Common myeloid progenitor, CD34-positive (primary cell): ENCODE measurements at regions not wholly inside any gene's neighbourhood (a gene's known extent, or its start where the extent isn't known, plus 50 kb on each side); places are given as distances from the start of the nearest gene placed in this dataset.

Source experiments
- CTCF ChIA-PET: fragments of 350-600 bp; sonication (Branson Sonifier 250); formaldehyde crosslinking; loops from one replicate; lab custom pipeline; 2021; ENCODE audit warnings: antibody characterized with exemption; lab: Charles Lee
- POLR2A ChIA-PET: fragments of 350-600 bp; sonication (Branson Sonifier 250); formaldehyde crosslinking; loops from one replicate; lab custom pipeline; 2021; ENCODE audit warnings: antibody characterized with exemption; lab: Charles Lee
- DNase-seq, 3 donors: peaks; one replicate each; pipeline versions ENCODE4 v3.0.0 to v3.0.0-alpha.2; 2013
- H3K27ac ChIP-seq, 2 experiments: 1 replicate in 1 of 2; 2 replicates in 1 of 2; pipeline ENCODE4 v1.7.0; 2013; ENCODE audit warnings: inconsistent platforms in 2 of 2, low read length in 2 of 2, mild to moderate bottlenecking in 2 of 2, low read depth in 1 of 2, moderate library complexity in 1 of 2; ENCODE audit not compliant: severe bottlenecking in 2 of 2, insufficient read depth in 1 of 2, poor library complexity in 1 of 2
- H3K27me3 ChIP-seq, 5 experiments: replicated peaks in 2 of 5; 1 replicate in 3 of 5; 2 replicates in 2 of 5; pipeline versions ENCODE4 v1.6.1 to v1.7.0; 2013; ENCODE audit warnings: low read length in 4 of 5, mild to moderate bottlenecking in 2 of 5, moderate library complexity in 2 of 5, inconsistent platforms in 1 of 5; ENCODE audit not compliant: insufficient read depth in 5 of 5, control insufficient read depth in 4 of 5
- H3K36me3 ChIP-seq, 4 experiments: 1 replicate in 2 of 4; 2 replicates in 2 of 4; pipeline versions ENCODE4 v1.6.1 to v1.7.0; 2013; ENCODE audit warnings: low read length in 3 of 4, control low read depth in 1 of 4, mild to moderate bottlenecking in 1 of 4; ENCODE audit not compliant: control insufficient read depth in 4 of 4, insufficient read depth in 4 of 4
- H3K4me1 ChIP-seq, 4 experiments: 1 replicate in 3 of 4; 2 replicates in 1 of 4; pipeline versions ENCODE4 v1.6.1 to v1.7.1; 2013; ENCODE audit warnings: low read length in 3 of 4, mild to moderate bottlenecking in 3 of 4, control low read depth in 1 of 4, inconsistent platforms in 1 of 4, moderate library complexity in 1 of 4; ENCODE audit not compliant: control insufficient read depth in 4 of 4, insufficient read depth in 4 of 4; ENCODE audit errors: control extremely low read depth in 1 of 4
- H3K4me3 ChIP-seq, 7 experiments: 1 replicate in 4 of 7; 2 replicates in 3 of 7; pipeline versions ENCODE4 v1.5.1 to v1.7.0; 2013; ENCODE audit warnings: mild to moderate bottlenecking in 7 of 7, low read length in 6 of 7, moderate library complexity in 6 of 7, inconsistent platforms in 2 of 7, low read depth in 2 of 7, control low read depth in 1 of 7; ENCODE audit not compliant: insufficient read depth in 4 of 7, control insufficient read depth in 1 of 7; ENCODE audit errors: extremely low read depth in 1 of 7
- H3K9me3 ChIP-seq, 5 experiments: 1 replicate in 4 of 5; 2 replicates in 1 of 5; pipeline versions ENCODE4 v1.6.1 to v1.7.1; 2013; ENCODE audit warnings: low read length in 4 of 5, mild to moderate bottlenecking in 2 of 5, inconsistent platforms in 1 of 5, low read depth in 1 of 5, moderate library complexity in 1 of 5; ENCODE audit not compliant: control insufficient read depth in 4 of 5, insufficient read depth in 2 of 5; ENCODE audit errors: control extremely low read depth in 1 of 5
- WGBS: methylation state at CpG from one replicate; pipeline ENCODE4 v1.1.5; 2013; ENCODE audit not compliant: insufficient coverage; 5-methylcytosine and 5-hydroxymethylcytosine counted together

DNA sequence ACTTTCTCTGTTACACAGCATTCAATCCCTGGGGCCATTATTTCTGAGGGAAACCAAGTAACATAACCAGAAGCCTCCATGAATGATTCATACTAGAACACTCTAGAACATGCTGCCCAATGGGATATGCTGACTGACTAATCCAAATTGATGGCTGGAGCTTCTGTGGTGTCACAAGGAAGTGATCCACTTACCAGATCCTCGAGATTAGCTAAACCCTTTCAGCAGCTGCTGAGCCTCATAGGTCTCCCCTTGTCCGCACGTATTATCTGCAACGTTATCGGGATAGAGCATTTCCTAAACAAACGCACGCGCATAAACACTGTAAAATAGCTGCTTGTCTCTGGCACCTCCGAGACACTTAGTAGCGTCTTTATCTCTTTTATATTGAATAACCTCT, 61.2 kb upstream of the PROK2 start:
- no peak for DNase-seq
- H3K4me1 ChIP-seq, result peaks cover 0 to 7% (median 3%) of the 10 kb centered on the region in 4 experiments
- H3K27me3 ChIP-seq, result no peaks in the 10 kb centered on the region
- ChIA-PET POLR2A (no interaction called here), CTCF (interaction anchor here (1.2 kb wide), 1 partner anchor 119 kb away, joined by 3 read pairs; no protein-coding TSS in a partner anchor)
- H3K36me3 ChIP-seq, result no peaks in the 10 kb centered on the region
- H3K9me3 ChIP-seq, result no peaks in the 10 kb centered on the region
- 96% methylated on average over 6 of the region's 10 CpGs for WGBS
- no peak overlapping the region for H3K4me3 ChIP-seq
- no peak overlapping the region for H3K27ac ChIP-seq

GRCh38 chr3:71843071-71843470, 58.1 kb upstream of the PROK2 start:
- 90% methylated on average over 6 of the region's 6 CpGs for WGBS
- H3K4me3 ChIP-seq, result no peak overlapping the region
- ChIA-PET CTCF (interaction anchor here (0.6 to 1.3 kb wide), 2 partner anchors 19 to 80 kb away, joined by 3 read pairs; no protein-coding TSS in a partner anchor), POLR2A (no interaction called here)
- no peaks in the 10 kb centered on the region for H3K9me3 ChIP-seq
- DNase-seq, result no peak
- H3K27ac ChIP-seq, result no peak overlapping the region
- H3K27me3 ChIP-seq, result no peaks in the 10 kb centered on the region
- H3K36me3 ChIP-seq, result no peaks in the 10 kb centered on the region
- H3K4me1 ChIP-seq, result no peaks in the 10 kb centered on the region

- Histone ChIP-seq H3K27ac (no peak overlapping the region), H3K4me1 (no peaks in the 10 kb centered on the region), H3K9me3 (no peaks in the 10 kb centered on the region), H3K27me3 (peaks cover 0 to 2% (median 0%) of the 10 kb centered on the region in 5 experiments), H3K4me3 (no peak overlapping the region), H3K36me3 (no peaks in the 10 kb centered on the region)
- POLR2A ChIA-PET, result no interaction called here
- no CpG with 5 or more reads among the region's 1 CpG for WGBS
- CTCF ChIA-PET, result interaction anchor here (1.8 kb wide), 1 partner anchor 37 kb away, joined by 4 read pairs; no protein-coding TSS in a partner anchor
- DNase-seq, result no peak
Measured at GRCh38 chr3:71838406-71838805, 53.5 kb upstream of the PROK2 start.
